GM21737 (cell line): ENCODE measurements at regions not wholly inside any gene's neighbourhood (a gene's known extent, or its start where the extent isn't known, plus 50 kb on each side); places are given as distances from the start of the nearest gene placed in this dataset.
A peak's percentile ranks its signal among the peaks of the same experiment; 100 is the strongest.

Experiments used
- ATAC-seq: cut with Tn5 transposase; IDR thresholded peaks from one replicate; pipeline ENCODE4 v1.9.1; 2021; ENCODE audit warnings: mild to moderate bottlenecking, moderate library complexity; ENCODE audit not compliant: unreplicated experiment

GRCh38 chr1:209428241-209428921 lies 155.1 kb upstream of the CAMK1G start:
- no peak for ATAC-seq

- ATAC-seq, result no peak
Observed at GRCh38 chr1:209429611-209430010, 153.9 kb upstream of the CAMK1G start.

GRCh38 chr1:209430107-209430506 lies 153.4 kb upstream of the CAMK1G start:
- no peak for ATAC-seq

DNA sequence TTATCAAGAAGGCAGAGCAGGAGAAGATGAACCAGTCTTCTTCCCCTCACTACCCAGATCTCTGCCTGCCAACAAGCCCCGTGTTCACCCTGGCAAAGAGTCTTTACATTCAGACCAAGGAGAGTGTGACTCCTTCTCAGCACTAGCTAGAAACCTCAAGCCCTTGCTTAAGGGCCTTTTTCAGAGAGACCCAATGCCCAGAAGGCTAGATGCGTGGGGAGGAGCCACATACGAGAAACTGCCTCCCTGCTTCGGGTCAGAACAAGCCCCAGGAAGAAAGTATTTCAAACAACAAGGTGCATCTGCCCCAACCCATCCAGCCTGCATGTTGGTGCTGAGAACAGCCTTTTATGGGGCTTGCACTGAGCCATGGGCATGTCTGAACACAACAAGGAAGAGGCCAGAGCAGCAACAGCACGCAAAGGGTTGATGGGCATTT lies 152.7 kb upstream of the CAMK1G start:
- no peak for ATAC-seq

DNA sequence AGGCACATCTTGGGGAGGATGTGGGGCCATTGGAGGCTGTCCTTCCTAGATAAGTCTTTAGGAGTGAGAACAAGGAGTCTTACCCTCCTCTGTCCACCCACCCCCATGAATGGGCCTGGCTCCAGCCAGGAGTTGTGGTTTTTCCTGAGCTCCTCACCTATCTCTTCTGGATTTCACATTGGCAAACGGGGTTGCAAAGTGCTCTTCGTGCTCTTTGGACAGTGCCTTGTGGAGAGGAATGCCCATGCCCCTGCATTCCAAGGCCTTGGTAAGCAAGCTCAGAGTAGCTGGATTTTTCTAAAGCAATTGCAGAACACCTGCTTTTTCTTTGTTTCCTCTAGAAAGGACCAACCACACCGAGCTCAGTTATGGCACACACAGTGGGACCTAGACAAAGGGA lies 152.1 kb upstream of the CAMK1G start:
- ATAC-seq, result no peak

GRCh38 chr1:209431813-209432442 lies 151.6 kb upstream of the CAMK1G start:
- no peak for ATAC-seq

GRCh38 chr1:209432443-209432825 lies 151.1 kb upstream of the CAMK1G start:
- no peak for ATAC-seq

DNA sequence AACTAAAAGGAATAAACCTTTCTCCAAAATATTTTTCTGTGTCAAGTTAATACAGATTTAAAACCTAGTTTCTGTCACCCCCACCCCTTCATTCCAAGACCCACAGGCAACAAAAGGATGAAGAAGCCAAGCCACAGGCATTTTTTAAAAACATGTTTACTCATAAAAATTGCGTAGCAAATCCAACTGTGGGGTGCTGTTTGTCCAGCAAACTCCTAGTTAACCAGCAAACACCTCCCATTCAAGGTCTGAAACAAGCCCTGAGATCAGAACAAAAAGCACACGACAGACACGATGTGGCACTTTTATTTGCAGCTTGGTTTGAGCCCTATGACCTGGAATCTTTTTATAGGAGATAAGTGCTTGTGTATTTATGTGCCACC lies 149.9 kb upstream of the CAMK1G start:
- no peak for ATAC-seq

DNA sequence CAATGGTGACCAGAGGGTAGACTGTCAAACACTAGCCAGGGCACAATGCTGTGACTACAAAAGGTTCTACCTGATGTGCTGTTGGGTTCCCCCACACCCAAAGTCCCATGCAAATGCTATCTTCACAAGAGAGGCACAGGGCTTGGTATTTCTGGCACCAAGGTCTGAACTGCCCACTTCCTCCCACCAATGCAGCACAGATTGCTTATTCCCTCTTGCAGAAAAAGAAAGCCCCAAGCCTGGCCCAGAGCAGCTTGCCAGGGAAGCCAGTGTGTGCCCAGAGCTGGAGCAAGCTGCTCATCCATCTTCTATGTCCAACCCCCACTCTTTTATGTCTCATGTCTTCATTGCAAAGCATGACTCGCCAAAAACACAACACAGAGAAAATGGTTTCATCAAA lies 149.4 kb upstream of the CAMK1G start:
- no peak for ATAC-seq

- ATAC-seq, result no peak
Observed at GRCh38 chr1:209434631-209435217, 148.8 kb upstream of the CAMK1G start.

GRCh38 chr1:209435654-209436566 lies 147.6 kb upstream of the CAMK1G start:
- ATAC-seq, result peak; percentile 68

GRCh38 chr1:209439828-209440227 lies 143.7 kb upstream of the CAMK1G start:
- ATAC-seq, result no peak

DNA sequence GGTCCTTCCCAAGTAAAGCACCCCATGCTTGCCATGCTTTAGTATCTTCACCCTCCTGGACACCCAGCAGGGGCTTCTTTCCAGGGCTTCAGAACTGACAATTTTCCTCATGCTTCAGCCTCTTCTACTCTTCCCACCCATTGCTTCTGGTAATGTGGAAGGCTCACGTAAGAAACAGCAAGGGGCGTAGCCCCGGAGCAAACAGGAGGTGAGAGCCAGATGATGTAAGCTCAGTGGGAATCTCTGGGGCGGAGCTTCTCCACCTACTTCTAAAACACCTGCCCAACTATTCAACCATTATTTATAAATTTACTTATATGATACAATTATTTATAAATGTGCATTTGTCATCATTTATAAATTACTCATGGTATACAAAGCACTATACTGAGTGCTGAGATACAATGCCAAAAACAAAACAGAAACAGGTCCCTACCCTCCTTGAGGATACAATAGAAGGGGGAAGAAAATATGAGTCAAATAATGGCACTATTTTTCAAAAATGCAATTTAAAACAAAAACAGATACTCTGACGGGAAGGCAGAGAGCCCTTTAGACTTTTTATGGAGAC lies 140.1 kb upstream of the CAMK1G start:
- ATAC-seq, result no peak

- ATAC-seq, result no peak
Observed at GRCh38 chr1:209443975-209444651, 139.4 kb upstream of the CAMK1G start.

- no peak for ATAC-seq
Observed at GRCh38 chr1:209444961-209445360, 138.6 kb upstream of the CAMK1G start.

DNA sequence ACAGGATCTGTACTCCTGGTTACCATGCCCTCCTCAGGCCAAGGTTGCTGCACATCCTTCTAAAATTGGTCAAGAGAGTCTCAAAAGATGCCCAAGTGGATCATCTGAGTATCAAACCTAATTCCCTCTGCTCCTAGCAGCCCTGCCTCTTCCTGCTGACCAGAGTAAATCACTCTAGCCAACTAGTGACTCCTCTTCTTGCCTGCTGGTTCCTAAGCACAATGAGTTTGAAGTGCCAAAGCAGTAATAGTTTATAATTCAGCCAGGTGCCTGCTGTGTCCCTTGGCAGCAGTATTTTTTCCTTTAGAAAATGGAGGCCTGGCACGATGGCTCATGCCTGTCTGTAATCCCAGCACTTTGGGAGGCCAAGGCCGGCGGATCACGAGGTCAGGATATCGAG lies 137.9 kb upstream of the CAMK1G start:
- no peak for ATAC-seq

DNA sequence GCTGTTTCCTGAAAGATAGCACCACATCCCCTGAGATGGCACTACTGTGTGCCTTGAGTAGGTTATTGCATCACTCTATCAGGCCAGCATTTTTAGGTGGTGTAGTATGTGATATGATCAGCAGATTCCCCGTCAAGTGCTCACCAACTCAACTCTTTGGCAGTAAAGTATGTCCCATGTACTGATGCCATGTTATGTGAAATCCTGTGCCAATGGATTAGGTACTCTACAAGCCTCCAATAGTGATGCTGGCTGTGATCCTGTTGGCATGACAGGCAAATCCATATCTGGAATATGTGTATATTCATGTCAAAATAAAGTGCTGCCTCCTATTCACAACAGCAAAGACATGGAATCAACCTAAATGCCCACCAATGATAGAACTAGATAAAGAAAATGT lies 137.2 kb upstream of the CAMK1G start:
- no peak for ATAC-seq

DNA sequence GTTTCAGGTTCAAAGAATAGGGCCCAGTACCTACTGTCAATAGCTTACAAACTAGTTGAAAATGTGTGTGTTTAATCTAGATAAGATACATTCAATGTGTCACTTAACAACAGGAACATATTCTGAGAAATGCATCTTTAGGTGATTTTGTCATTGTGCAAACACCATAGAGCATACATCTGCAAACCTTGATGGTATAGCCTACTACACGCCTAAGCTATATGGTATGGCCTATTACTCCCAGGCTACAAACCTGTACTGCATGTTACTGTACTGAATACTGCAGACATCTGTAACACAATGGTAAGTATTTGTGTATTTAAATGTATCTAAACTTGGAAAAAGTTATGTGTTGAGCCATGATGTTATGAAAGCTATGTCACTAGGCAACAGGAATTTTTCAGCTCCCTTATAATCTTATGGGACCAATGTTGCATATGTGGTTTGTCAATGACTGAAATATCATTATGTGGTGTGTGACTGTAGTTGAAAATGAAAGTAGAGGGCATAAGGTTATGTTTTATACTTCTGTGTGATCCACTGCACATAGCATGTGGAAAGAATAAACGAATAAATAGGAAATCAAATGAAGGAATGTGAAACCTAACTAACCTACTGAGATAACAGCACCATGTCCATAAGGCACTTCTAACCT lies 129.0 kb upstream of the CAMK1G start:
- ATAC-seq, result no peak

GRCh38 chr1:209455145-209455544 lies 128.4 kb upstream of the CAMK1G start:
- ATAC-seq, result no peak
